GM23338 (cell line): ENCODE measurements at regions not wholly inside any gene's neighbourhood (a gene's known extent, or its start where the extent isn't known, plus 50 kb on each side); places are given as distances from the start of the nearest gene placed in this dataset.

Experiments used
- CTCF ChIP-seq, 2 experiments: fragments of 200-600 bp in 1 of 2; sonication (generic) in 1 of 2; conservative IDR thresholded peaks; 2 replicates each; pipeline versions ENCODE4 v1.5.1 to v1.6.1; 2016 to 2017; ENCODE audit warnings: antibody characterized with exemption in 2 of 2, low read depth in 2 of 2, mild to moderate bottlenecking in 2 of 2, moderate library complexity in 1 of 2
- EZH2 ChIP-seq: fragments of 200-600 bp; sonication (generic); IDR thresholded peaks from one replicate; pipeline ENCODE4 v1.8.0; 2017; ENCODE audit warnings: antibody characterized with exemption, mild to moderate bottlenecking, low read depth; ENCODE audit not compliant: unreplicated experiment
- EZH2phosphoT487 ChIP-seq: fragments of 200-600 bp; sonication (generic); IDR thresholded peaks from one replicate; pipeline ENCODE4 v1.8.1; 2018; ENCODE audit warnings: antibody characterized with exemption; ENCODE audit not compliant: unreplicated experiment
- JUNB ChIP-seq: IDR thresholded peaks from one replicate; pipeline ENCODE4 v1.6.1; 2016; ENCODE audit warnings: antibody characterized with exemption; ENCODE audit not compliant: unreplicated experiment
- POLR2AphosphoS5 ChIP-seq: IDR thresholded peaks from 2 replicates; pipeline ENCODE4 v1.6.1; 2016; ENCODE audit warnings: antibody characterized with exemption, low read depth

- TF ChIP-seq CTCF (conservative IDR thresholded peaks at IDR 0.05; ENCODE audit: low read depth in 2 of 2): no peak
- TF ChIP-seq POLR2AphosphoS5: no peak
- TF ChIP-seq JUNB: no peak
- no peak for TF ChIP-seq EZH2
- no peak for TF ChIP-seq EZH2phosphoT487
Measured at GRCh38 chrY:21039811-21040210, 283.9 kb downstream of the RPS4Y2 start.
